Common myeloid progenitor, CD34-positive (primary cell): ENCODE measurements at regions not wholly inside any gene's neighbourhood (a gene's known extent, or its start where the extent isn't known, plus 50 kb on each side); places are given as distances from the start of the nearest gene placed in this dataset.

ENCODE experiments used
- CTCF ChIA-PET: fragments of 350-600 bp; sonication (Branson Sonifier 250); formaldehyde crosslinking; loops from one replicate; lab custom pipeline; 2021; ENCODE audit warnings: antibody characterized with exemption; lab: Charles Lee
- POLR2A ChIA-PET: fragments of 350-600 bp; sonication (Branson Sonifier 250); formaldehyde crosslinking; loops from one replicate; lab custom pipeline; 2021; ENCODE audit warnings: antibody characterized with exemption; lab: Charles Lee
- DNase-seq, 3 donors: peaks; one replicate each; pipeline versions ENCODE4 v3.0.0 to v3.0.0-alpha.2; 2013
- H3K27ac ChIP-seq, 2 experiments: 1 replicate in 1 of 2; 2 replicates in 1 of 2; pipeline ENCODE4 v1.7.0; 2013; ENCODE audit warnings: inconsistent platforms in 2 of 2, low read length in 2 of 2, mild to moderate bottlenecking in 2 of 2, low read depth in 1 of 2, moderate library complexity in 1 of 2; ENCODE audit not compliant: severe bottlenecking in 2 of 2, insufficient read depth in 1 of 2, poor library complexity in 1 of 2
- H3K27me3 ChIP-seq, 5 experiments: replicated peaks in 2 of 5; 1 replicate in 3 of 5; 2 replicates in 2 of 5; pipeline versions ENCODE4 v1.6.1 to v1.7.0; 2013; ENCODE audit warnings: low read length in 4 of 5, mild to moderate bottlenecking in 2 of 5, moderate library complexity in 2 of 5, inconsistent platforms in 1 of 5; ENCODE audit not compliant: insufficient read depth in 5 of 5, control insufficient read depth in 4 of 5
- H3K36me3 ChIP-seq, 4 experiments: 1 replicate in 2 of 4; 2 replicates in 2 of 4; pipeline versions ENCODE4 v1.6.1 to v1.7.0; 2013; ENCODE audit warnings: low read length in 3 of 4, control low read depth in 1 of 4, mild to moderate bottlenecking in 1 of 4; ENCODE audit not compliant: control insufficient read depth in 4 of 4, insufficient read depth in 4 of 4
- H3K4me1 ChIP-seq, 4 experiments: 1 replicate in 3 of 4; 2 replicates in 1 of 4; pipeline versions ENCODE4 v1.6.1 to v1.7.1; 2013; ENCODE audit warnings: low read length in 3 of 4, mild to moderate bottlenecking in 3 of 4, control low read depth in 1 of 4, inconsistent platforms in 1 of 4, moderate library complexity in 1 of 4; ENCODE audit not compliant: control insufficient read depth in 4 of 4, insufficient read depth in 4 of 4; ENCODE audit errors: control extremely low read depth in 1 of 4
- H3K4me3 ChIP-seq, 7 experiments: 1 replicate in 4 of 7; 2 replicates in 3 of 7; pipeline versions ENCODE4 v1.5.1 to v1.7.0; 2013; ENCODE audit warnings: mild to moderate bottlenecking in 7 of 7, low read length in 6 of 7, moderate library complexity in 6 of 7, inconsistent platforms in 2 of 7, low read depth in 2 of 7, control low read depth in 1 of 7; ENCODE audit not compliant: insufficient read depth in 4 of 7, control insufficient read depth in 1 of 7; ENCODE audit errors: extremely low read depth in 1 of 7
- H3K9me3 ChIP-seq, 5 experiments: 1 replicate in 4 of 5; 2 replicates in 1 of 5; pipeline versions ENCODE4 v1.6.1 to v1.7.1; 2013; ENCODE audit warnings: low read length in 4 of 5, mild to moderate bottlenecking in 2 of 5, inconsistent platforms in 1 of 5, low read depth in 1 of 5, moderate library complexity in 1 of 5; ENCODE audit not compliant: control insufficient read depth in 4 of 5, insufficient read depth in 2 of 5; ENCODE audit errors: control extremely low read depth in 1 of 5
- WGBS: methylation state at CpG from one replicate; pipeline ENCODE4 v1.1.5; 2013; ENCODE audit not compliant: insufficient coverage; 5-methylcytosine and 5-hydroxymethylcytosine counted together

DNA sequence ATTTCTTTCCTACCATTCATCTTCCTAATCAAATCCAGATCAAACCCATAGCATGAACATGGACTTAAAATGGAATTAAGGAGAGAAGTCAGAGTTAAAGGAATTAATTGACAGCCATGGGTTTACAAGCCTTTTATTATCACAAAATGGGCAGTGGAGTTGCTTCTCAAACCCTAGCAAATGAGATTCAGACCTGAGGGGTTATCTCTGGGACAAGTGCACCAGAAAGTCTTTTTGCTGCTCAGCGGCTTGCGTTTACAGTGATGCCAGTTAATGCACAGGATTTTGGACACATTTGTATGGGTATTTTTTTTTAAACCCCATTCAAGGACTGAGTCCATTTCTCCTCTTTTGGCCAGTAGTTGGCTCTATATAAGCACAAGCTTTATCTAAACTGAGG, 503.0 kb downstream of the EFNB2 start:
- ChIA-PET CTCF (no interaction called here), POLR2A (no interaction called here)
- WGBS, result 100% methylated on average over 1 of the region's 2 CpGs
- Histone ChIP-seq H3K27ac (no peak overlapping the region), H3K4me3 (no peak overlapping the region), H3K9me3 (no peaks in the 10 kb centered on the region), H3K4me1 (no peaks in the 10 kb centered on the region), H3K36me3 (no peaks in the 10 kb centered on the region), H3K27me3 (no peaks in the 10 kb centered on the region)
- no peak for DNase-seq

DNA sequence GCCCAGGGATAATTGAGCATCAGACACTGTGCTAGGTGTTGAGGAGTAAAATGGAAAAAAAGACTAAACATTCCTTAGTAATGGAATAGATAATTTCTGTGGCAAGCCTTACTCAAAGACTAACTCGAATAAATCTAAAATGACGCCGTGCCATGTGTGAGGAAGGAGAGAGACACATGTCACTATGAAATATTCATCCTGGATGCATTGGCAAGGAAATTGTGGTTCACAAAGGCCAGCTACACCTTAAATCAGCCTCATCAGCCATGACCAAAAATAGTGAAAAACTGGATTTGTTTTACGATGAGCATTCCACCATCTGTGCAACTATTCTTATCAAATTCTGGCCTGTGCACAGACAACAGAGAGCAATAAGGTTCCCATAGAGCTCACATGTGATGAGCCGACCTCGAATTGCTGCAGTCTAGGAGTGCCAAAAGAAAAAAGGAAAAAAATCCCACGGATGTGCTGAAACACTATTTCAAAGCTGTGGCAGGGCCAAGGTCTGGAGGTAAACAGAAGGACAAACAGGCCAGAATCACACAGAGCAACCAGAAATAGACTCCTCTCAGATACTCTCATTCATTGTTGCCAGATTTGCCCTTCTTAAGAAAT, 505.7 kb downstream of the EFNB2 start:
- ChIA-PET CTCF (no interaction called here), POLR2A (no interaction called here)
- no peaks in the 10 kb centered on the region for H3K27me3 ChIP-seq
- H3K4me1 ChIP-seq, result no peaks in the 10 kb centered on the region
- H3K36me3 ChIP-seq, result no peaks in the 10 kb centered on the region
- no peak overlapping the region for H3K27ac ChIP-seq
- H3K9me3 ChIP-seq, result no peaks in the 10 kb centered on the region
- no peak overlapping the region for H3K4me3 ChIP-seq
- 92% methylated on average over 6 of the region's 7 CpGs for WGBS
- DNase-seq, result no peak

DNA sequence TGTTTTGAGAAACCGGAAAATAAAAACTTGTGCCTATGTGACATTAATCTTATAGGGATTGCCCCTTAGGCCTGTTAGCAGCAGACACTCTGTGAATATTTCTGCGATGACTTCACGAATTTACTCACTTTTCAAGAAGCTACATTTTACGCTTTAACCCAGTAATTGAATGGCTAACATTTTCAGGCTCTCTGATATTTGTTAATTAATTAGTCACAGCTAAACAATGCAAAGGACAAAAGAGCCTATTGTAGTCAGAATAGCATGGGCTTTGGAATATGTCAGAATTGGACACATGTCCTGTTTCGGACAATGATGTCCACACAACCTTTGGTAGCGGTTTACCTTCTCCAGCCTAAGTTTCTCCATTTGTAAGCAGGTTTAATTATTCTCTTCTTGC, 506.6 kb downstream of the EFNB2 start:
- no peak for DNase-seq
- H3K36me3 ChIP-seq, result no peaks in the 10 kb centered on the region
- H3K4me3 ChIP-seq, result no peak overlapping the region
- no peaks in the 10 kb centered on the region for H3K27me3 ChIP-seq
- 14% methylated on average over 1 of the region's 6 CpGs for WGBS
- POLR2A ChIA-PET, result no interaction called here
- H3K27ac ChIP-seq, result no peak overlapping the region
- no peaks in the 10 kb centered on the region for H3K9me3 ChIP-seq
- CTCF ChIA-PET, result no interaction called here
- H3K4me1 ChIP-seq, result no peaks in the 10 kb centered on the region

DNA sequence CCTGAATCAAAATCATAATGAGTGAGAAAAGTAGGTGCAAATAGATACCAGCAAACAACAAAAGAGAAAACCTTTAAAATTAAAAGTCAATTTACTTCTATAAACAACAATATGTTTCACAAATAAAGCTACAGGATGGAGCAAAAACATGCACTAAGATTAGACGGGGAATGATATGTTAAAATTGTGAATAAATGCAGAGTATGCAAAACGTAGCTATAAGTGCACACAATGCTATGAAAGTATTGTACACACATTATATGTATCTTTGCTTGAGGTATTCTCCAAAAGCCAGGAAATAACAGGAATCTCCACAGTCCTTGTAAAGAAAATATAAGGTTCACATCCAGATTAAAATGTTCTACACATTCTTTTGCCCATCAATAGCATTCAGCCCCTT, 523.9 kb downstream of the EFNB2 start:
- no CpG with 5 or more reads among the region's 2 CpGs for WGBS
- ChIA-PET POLR2A (no interaction called here), CTCF (interaction anchor here (1.0 kb wide), 1 partner anchor 263 kb away, joined by 3 read pairs; no protein-coding TSS in a partner anchor)
- no peaks in the 10 kb centered on the region for H3K36me3 ChIP-seq
- no peaks in the 10 kb centered on the region for H3K27me3 ChIP-seq
- no peaks in the 10 kb centered on the region for H3K9me3 ChIP-seq
- no peaks in the 10 kb centered on the region for H3K4me1 ChIP-seq
- no peak for DNase-seq
- H3K4me3 ChIP-seq, result no peak overlapping the region
- no peak overlapping the region for H3K27ac ChIP-seq

DNA sequence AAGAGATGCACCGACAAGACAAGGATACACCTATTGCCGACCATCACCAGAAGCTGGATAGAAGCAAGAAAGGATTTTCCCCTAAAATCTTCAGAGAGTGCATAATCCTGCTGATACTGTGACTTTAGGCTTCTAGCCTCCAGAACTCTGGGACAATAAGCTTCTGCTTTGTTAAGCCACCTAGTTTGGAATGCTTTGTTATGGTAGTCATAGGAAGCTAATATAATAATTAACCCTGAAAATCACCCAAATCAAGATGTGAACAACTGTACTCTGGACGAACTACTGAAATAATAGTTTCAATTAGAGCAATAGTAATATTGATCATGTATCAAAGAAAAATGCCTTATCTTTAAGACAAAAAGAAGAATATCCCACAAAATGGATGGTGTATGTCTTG, 524.6 kb downstream of the EFNB2 start:
- H3K36me3 ChIP-seq, result no peaks in the 10 kb centered on the region
- H3K27me3 ChIP-seq, result no peaks in the 10 kb centered on the region
- no peak for DNase-seq
- no peaks in the 10 kb centered on the region for H3K4me1 ChIP-seq
- ChIA-PET CTCF (interaction anchor here (1.0 kb wide), 1 partner anchor 264 kb away, joined by 3 read pairs; no protein-coding TSS in a partner anchor), POLR2A (no interaction called here)
- no peak overlapping the region for H3K27ac ChIP-seq
- no peaks in the 10 kb centered on the region for H3K9me3 ChIP-seq
- 88% methylated on average over 2 of the region's 3 CpGs for whole genome bisulfite sequencing
- no peak overlapping the region for H3K4me3 ChIP-seq

DNA sequence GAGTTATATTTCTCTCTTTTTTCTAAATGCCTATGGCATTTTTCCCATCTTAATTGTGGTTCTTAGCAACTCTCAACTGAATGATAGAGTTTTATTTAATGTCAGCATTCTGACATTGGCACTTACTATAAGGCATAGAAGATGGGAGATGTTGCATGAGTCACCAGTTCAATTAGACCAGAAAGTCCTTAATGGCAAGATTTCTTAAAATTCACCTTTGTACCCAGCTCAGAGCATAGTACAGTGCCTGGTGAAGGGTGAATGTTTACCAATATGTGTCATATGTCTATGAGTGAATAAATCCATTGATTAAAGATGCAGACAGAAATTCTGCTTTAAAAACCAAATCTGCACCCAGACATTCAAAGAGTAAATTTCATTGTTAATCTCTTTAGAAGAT, 526.9 kb downstream of the EFNB2 start:
- Histone ChIP-seq H3K27me3 (no peaks in the 10 kb centered on the region), H3K36me3 (no peaks in the 10 kb centered on the region), H3K9me3 (no peaks in the 10 kb centered on the region), H3K27ac (no peak overlapping the region), H3K4me3 (no peak overlapping the region), H3K4me1 (no peaks in the 10 kb centered on the region)
- no peak for DNase-seq
- ChIA-PET POLR2A (no interaction called here), CTCF (interaction anchor here (0.6 kb wide), 1 partner anchor 35 kb away, joined by 3 read pairs; no protein-coding TSS in a partner anchor)

DNA sequence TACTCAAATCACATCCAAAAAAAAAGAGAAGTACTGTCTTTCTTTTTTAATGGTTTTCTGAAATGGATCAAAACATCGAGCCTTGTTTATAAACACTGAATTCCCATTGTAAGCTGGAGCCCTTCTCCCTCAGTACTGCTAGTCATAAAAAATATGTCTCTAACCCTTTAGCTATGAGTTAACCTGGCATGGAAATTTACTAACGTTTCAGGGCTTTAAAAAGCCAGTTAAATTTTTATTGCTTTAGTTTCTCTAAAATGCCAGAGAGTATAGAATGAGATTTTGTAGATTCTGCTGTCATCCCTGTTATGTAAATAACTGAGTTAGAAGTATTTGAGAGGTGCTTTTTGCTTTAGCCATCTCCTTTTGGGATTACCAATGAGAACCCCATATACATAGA, 528.3 kb downstream of the EFNB2 start:
- WGBS, result 100% methylated on average over 2 of the region's 2 CpGs
- H3K27me3 ChIP-seq, result no peaks in the 10 kb centered on the region
- no peak for DNase-seq
- H3K27ac ChIP-seq, result no peak overlapping the region
- CTCF ChIA-PET, result no interaction called here
- H3K36me3 ChIP-seq, result no peaks in the 10 kb centered on the region
- no peaks in the 10 kb centered on the region for H3K4me1 ChIP-seq
- no peak overlapping the region for H3K4me3 ChIP-seq
- H3K9me3 ChIP-seq, result no peaks in the 10 kb centered on the region
- POLR2A ChIA-PET, result no interaction called here
